Ectodermal cell (in vitro differentiated cells): ENCODE measurements at regions not wholly inside any gene's neighbourhood (a gene's known extent, or its start where the extent isn't known, plus 50 kb on each side); places are given as distances from the start of the nearest gene placed in this dataset.
"Not testable (repeated sequence)": the region's sequence is repeated elsewhere in the genome, so short reads cannot be mapped to it uniquely, and the experiment has no call there.

Source experiments
- H3K27ac ChIP-seq: 2 replicates; pipeline ENCODE4 v1.7.0; 2013; ENCODE audit warnings: mild to moderate bottlenecking, low read depth, low read length; ENCODE audit not compliant: insufficient read depth, poor library complexity, severe bottlenecking
- H3K27me3 ChIP-seq: 2 replicates; pipeline ENCODE4 v1.7.0; 2013; ENCODE audit warnings: mild to moderate bottlenecking, low read length; ENCODE audit not compliant: insufficient read depth, control insufficient read depth, poor library complexity, severe bottlenecking
- H3K36me3 ChIP-seq: one replicate; pipeline ENCODE4 v1.7.0; 2013; ENCODE audit warnings: low read length; ENCODE audit not compliant: control insufficient read depth, insufficient read depth
- H3K4me1 ChIP-seq: one replicate; pipeline ENCODE4 v1.7.0; 2013; ENCODE audit warnings: low read length; ENCODE audit not compliant: control insufficient read depth, insufficient read depth
- H3K4me3 ChIP-seq: 2 replicates; pipeline ENCODE4 v1.7.0; 2013; ENCODE audit warnings: low read depth, low read length, control low read depth; ENCODE audit not compliant: insufficient read depth
- H3K9me3 ChIP-seq: 2 replicates; pipeline ENCODE4 v1.7.0; 2013; ENCODE audit warnings: mild to moderate bottlenecking, low read length, moderate library complexity; ENCODE audit not compliant: control insufficient read depth
- WGBS, 2 experiments: methylation state at CpG; one replicate each; pipeline ENCODE4 v1.1.7; 2013; ENCODE audit warnings: missing lambda C conversion rate in 2 of 2; 5-methylcytosine and 5-hydroxymethylcytosine counted together

- 96 to 98% methylated on average over 2 of the region's 2 CpGs for WGBS, 2 experiments
- Histone ChIP-seq H3K9me3 (no peaks in the 10 kb centered on the region), H3K27me3 (no peaks in the 10 kb centered on the region), H3K36me3 (no peaks in the 10 kb centered on the region), H3K4me3 (no peak overlapping the region), H3K4me1 (no peaks in the 10 kb centered on the region), H3K27ac (no peak overlapping the region)
Measured at GRCh38 chr11:23873406-23873805, 623.4 kb upstream of the LUZP2 start.

- no peaks in the 10 kb centered on the region for H3K27me3 ChIP-seq
- no peaks in the 10 kb centered on the region for H3K9me3 ChIP-seq
- no peaks in the 10 kb centered on the region for H3K36me3 ChIP-seq
- no peak overlapping the region for H3K27ac ChIP-seq
- H3K4me3 ChIP-seq = no peak overlapping the region
- H3K4me1 ChIP-seq = no peaks in the 10 kb centered on the region
- 95% methylated on average over 4 of the region's 4 CpGs for WGBS, 2 experiments
Measured at GRCh38 chr11:23875176-23875850, 621.5 kb upstream of the LUZP2 start.

- H3K4me1 ChIP-seq, H3K4me3 ChIP-seq, H3K36me3 ChIP-seq, H3K27ac ChIP-seq, H3K27me3 ChIP-seq, H3K9me3 ChIP-seq: not testable (repeated sequence)
- WGBS, 2 experiments = 95 to 97% methylated on average over 26 of the region's 26 CpGs
Measured at GRCh38 chr11:23883426-23884048, 613.3 kb upstream of the LUZP2 start.

GRCh38 chr11:23884341-23884740 is 612.5 kb upstream of the LUZP2 start:
- Histone ChIP-seq H3K4me1 (no peaks in the 10 kb centered on the region), H3K36me3 (no peaks in the 10 kb centered on the region), H3K4me3 (no peak overlapping the region), H3K27me3 (no peaks in the 10 kb centered on the region), H3K27ac (no peak overlapping the region), H3K9me3 (no peaks in the 10 kb centered on the region)

GRCh38 chr11:23885801-23886200 is 611.1 kb upstream of the LUZP2 start:
- H3K9me3 ChIP-seq = no peaks in the 10 kb centered on the region
- no peak overlapping the region for H3K27ac ChIP-seq
- no peaks in the 10 kb centered on the region for H3K27me3 ChIP-seq
- no peaks in the 10 kb centered on the region for H3K4me1 ChIP-seq
- no peaks in the 10 kb centered on the region for H3K36me3 ChIP-seq
- no peak overlapping the region for H3K4me3 ChIP-seq
- WGBS, 2 experiments = 84 to 92% methylated on average over 2 of the region's 2 CpGs

GRCh38 chr11:23887122-23887521 is 609.7 kb upstream of the LUZP2 start:
- not testable (repeated sequence) for H3K27ac ChIP-seq, H3K4me3 ChIP-seq, H3K9me3 ChIP-seq, H3K36me3 ChIP-seq, H3K27me3 ChIP-seq, H3K4me1 ChIP-seq
- WGBS, 2 experiments = 78 to 88% methylated on average over 3 to 4 of the region's 4 CpGs

- H3K27me3 ChIP-seq = no peaks in the 10 kb centered on the region
- H3K27ac ChIP-seq = no peak overlapping the region
- no peak overlapping the region for H3K4me3 ChIP-seq
- H3K9me3 ChIP-seq = no peaks in the 10 kb centered on the region
- WGBS, 2 experiments = 100% methylated on average over 2 of the region's 2 CpGs; no CpG with 5 or more reads in 1 of the 2 experiments
- H3K4me1 ChIP-seq = no peaks in the 10 kb centered on the region
- no peaks in the 10 kb centered on the region for H3K36me3 ChIP-seq
Measured at GRCh38 chr11:23893126-23893525, 603.7 kb upstream of the LUZP2 start.

- H3K9me3 ChIP-seq = no peaks in the 10 kb centered on the region
- no peaks in the 10 kb centered on the region for H3K27me3 ChIP-seq
- H3K36me3 ChIP-seq = no peaks in the 10 kb centered on the region
- WGBS, 2 experiments = 94 to 95% methylated on average over 8 of the region's 9 CpGs
- H3K4me3 ChIP-seq = no peak overlapping the region
- no peak overlapping the region for H3K27ac ChIP-seq
- no peaks in the 10 kb centered on the region for H3K4me1 ChIP-seq
Measured at GRCh38 chr11:23897453-23898286, 599.2 kb upstream of the LUZP2 start.

GRCh38 chr11:23903044-23903704 is 593.7 kb upstream of the LUZP2 start:
- no peaks in the 10 kb centered on the region for H3K4me1 ChIP-seq
- H3K27ac ChIP-seq = no peak overlapping the region
- H3K36me3 ChIP-seq = no peaks in the 10 kb centered on the region
- WGBS, 2 experiments = 94 to 95% methylated on average over 6 of the region's 7 CpGs
- H3K27me3 ChIP-seq = no peaks in the 10 kb centered on the region
- H3K9me3 ChIP-seq = no peaks in the 10 kb centered on the region
- H3K4me3 ChIP-seq = no peak overlapping the region

- Histone ChIP-seq H3K4me1 (no peaks in the 10 kb centered on the region), H3K27me3 (no peaks in the 10 kb centered on the region), H3K9me3 (no peaks in the 10 kb centered on the region), H3K27ac (no peak overlapping the region), H3K36me3 (no peaks in the 10 kb centered on the region), H3K4me3 (no peak overlapping the region)
- WGBS, 2 experiments = 89% methylated on average over 2 of the region's 2 CpGs; no CpG with 5 or more reads in 1 of the 2 experiments
Measured at GRCh38 chr11:23919455-23919854, 577.4 kb upstream of the LUZP2 start.
